Esophagus muscularis mucosa (tissue), 3 donors: ENCODE measurements at regions not wholly inside any gene's neighbourhood (a gene's known extent, or its start where the extent isn't known, plus 50 kb on each side); places are given as distances from the start of the nearest gene placed in this dataset.

Source experiments
- POLR2A ChIP-seq: fragments of 450-650 bp; IDR thresholded peaks from one replicate; pipeline ENCODE4 v1.6.1; 2017; ENCODE audit warnings: antibody characterized with exemption, moderate library complexity, mild to moderate bottlenecking, low read depth
- TF ChIP-seq, protein P1 (sequence below), 3 experiments: fragments of 200-600 bp in 2 of 3; fragments of 450-650 bp in 1 of 3; sonication (generic) in 2 of 3; IDR thresholded peaks; one replicate each; pipeline ENCODE4 v1.5.1; 2017 to 2019; ENCODE audit warnings: antibody characterized with exemption in 3 of 3, mild to moderate bottlenecking in 2 of 3, moderate library complexity in 1 of 3

DNA sequence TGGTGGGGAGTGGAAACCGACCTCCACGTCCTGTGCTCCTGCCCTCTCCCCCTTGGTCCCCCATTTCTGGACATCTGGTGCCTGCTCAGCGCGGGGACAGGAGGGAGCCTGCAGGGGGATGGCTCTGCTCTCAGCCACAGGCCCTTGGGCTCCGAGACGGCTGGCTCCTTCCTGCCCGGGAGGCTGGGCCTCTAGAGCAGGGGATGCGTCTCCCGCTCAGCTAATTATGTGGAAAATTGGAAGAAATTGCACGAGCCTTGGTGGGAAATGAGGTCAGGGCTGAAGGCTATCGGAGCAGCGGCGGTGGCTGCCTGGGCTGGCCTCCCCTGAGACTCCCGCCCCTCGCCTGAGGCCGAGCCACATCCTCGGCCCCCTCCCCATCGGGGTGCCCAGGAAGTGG, 154.6 kb upstream of the CIBAR2 start:
- no peak for TF ChIP-seq POLR2A
- TF ChIP-seq, protein P1, sequence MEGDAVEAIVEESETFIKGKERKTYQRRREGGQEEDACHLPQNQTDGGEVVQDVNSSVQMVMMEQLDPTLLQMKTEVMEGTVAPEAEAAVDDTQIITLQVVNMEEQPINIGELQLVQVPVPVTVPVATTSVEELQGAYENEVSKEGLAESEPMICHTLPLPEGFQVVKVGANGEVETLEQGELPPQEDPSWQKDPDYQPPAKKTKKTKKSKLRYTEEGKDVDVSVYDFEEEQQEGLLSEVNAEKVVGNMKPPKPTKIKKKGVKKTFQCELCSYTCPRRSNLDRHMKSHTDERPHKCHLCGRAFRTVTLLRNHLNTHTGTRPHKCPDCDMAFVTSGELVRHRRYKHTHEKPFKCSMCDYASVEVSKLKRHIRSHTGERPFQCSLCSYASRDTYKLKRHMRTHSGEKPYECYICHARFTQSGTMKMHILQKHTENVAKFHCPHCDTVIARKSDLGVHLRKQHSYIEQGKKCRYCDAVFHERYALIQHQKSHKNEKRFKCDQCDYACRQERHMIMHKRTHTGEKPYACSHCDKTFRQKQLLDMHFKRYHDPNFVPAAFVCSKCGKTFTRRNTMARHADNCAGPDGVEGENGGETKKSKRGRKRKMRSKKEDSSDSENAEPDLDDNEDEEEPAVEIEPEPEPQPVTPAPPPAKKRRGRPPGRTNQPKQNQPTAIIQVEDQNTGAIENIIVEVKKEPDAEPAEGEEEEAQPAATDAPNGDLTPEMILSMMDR (IDR thresholded peaks at IDR 0.05) = no peak
